PC-9 (cell line): ENCODE measurements at regions not wholly inside any gene's neighbourhood (a gene's known extent, or its start where the extent isn't known, plus 50 kb on each side); places are given as distances from the start of the nearest gene placed in this dataset.

Source experiments
- CTCF ChIP-seq: fragments of 200-600 bp; sonication (generic); conservative IDR thresholded peaks from 2 replicates; pipeline ENCODE4 v1.6.1; 2017; ENCODE audit warnings: mixed run types, antibody characterized with exemption, mild to moderate bottlenecking, moderate library complexity
- EZH2 ChIP-seq: fragments of 200-600 bp; sonication (generic); IDR thresholded peaks from 2 replicates; pipeline ENCODE4 v1.8.0; 2017; ENCODE audit warnings: antibody characterized with exemption, low read depth

DNA sequence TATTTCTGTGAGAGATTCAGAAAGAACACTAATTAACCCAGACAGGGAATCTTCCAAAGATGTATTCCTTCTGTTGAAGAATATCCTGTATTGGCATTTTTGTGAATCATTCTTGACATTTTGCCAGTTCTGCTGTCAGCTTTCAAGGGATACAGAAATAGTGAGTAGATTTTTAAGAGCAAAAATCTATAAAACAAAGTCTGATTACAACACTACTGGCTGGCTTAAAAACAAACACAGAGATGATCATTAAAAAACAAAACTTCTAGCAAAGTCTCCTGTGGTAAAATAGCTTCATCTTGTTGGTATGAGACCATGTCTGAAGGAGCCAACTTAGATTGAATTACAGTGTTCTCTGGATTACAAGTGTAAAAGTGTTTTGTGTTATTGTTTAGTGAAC lies 866.3 kb upstream of the KLHL29 start:
- TF ChIP-seq CTCF (no peak), EZH2 (no peak)
